GM18951 (cell line): ENCODE measurements at regions not wholly inside any gene's neighbourhood (a gene's known extent, or its start where the extent isn't known, plus 50 kb on each side); places are given as distances from the start of the nearest gene placed in this dataset.

Experiments used
- POLR2A ChIP-seq: IDR thresholded peaks from 4 replicates; pipeline ENCODE4 v1.6.1; 2011; ENCODE audit warnings: mild to moderate bottlenecking; ENCODE audit not compliant: insufficient read length, insufficient read depth; ENCODE audit errors: extremely low read depth
- in situ Hi-C: fragments of 300-500 bp; cut with MboI; formaldehyde crosslinking; loops from one replicate; pipeline ENCODE4 v1.12.0; 2022; ENCODE audit warnings: low sequenced_read_pairs, mixed read lengths, inconsistent platforms; ENCODE audit not compliant: unreplicated experiment

GRCh38 chr14:71701990-71702389 lies 230.2 kb upstream of the RGS6 start:
- in situ Hi-C loops = no loop called here
- no peak for TF ChIP-seq POLR2A

- in situ Hi-C loops = no loop called here
Measured at GRCh38 chr14:71702786-71703185, 229.4 kb upstream of the RGS6 start.

GRCh38 chr14:71703477-71703876 lies 228.8 kb upstream of the RGS6 start:
- no peak for TF ChIP-seq POLR2A
- in situ Hi-C loops = no loop called here

More at GRCh38 chr14:71702786-71703185, 229.4 kb upstream of the RGS6 start:
- TF ChIP-seq POLR2A = no peak

- no peak for TF ChIP-seq POLR2A
- in situ Hi-C loops = no loop called here
Measured at GRCh38 chr14:71704210-71704609, 228.0 kb upstream of the RGS6 start.

- TF ChIP-seq POLR2A = no peak
- in situ Hi-C loops = no loop called here
Measured at GRCh38 chr14:71705460-71705859, 226.8 kb upstream of the RGS6 start.

GRCh38 chr14:71709076-71709475 lies 223.2 kb upstream of the RGS6 start:
- in situ Hi-C loops = no loop called here
- no peak for TF ChIP-seq POLR2A

- in situ Hi-C loops = no loop called here
- TF ChIP-seq POLR2A = no peak
Measured at GRCh38 chr14:71709987-71710386, 222.2 kb upstream of the RGS6 start.

GRCh38 chr14:71711125-71711524 lies 221.1 kb upstream of the RGS6 start:
- in situ Hi-C loops = no loop called here
- no peak for TF ChIP-seq POLR2A

- TF ChIP-seq POLR2A = no peak
- in situ Hi-C loops = no loop called here
Measured at GRCh38 chr14:71711619-71712018, 220.6 kb upstream of the RGS6 start.

GRCh38 chr14:71712478-71712877 lies 219.8 kb upstream of the RGS6 start:
- in situ Hi-C loops = no loop called here
- no peak for TF ChIP-seq POLR2A

GRCh38 chr14:71713016-71713415 lies 219.2 kb upstream of the RGS6 start:
- TF ChIP-seq POLR2A = no peak
- in situ Hi-C loops = no loop called here

GRCh38 chr14:71713451-71713850 lies 218.8 kb upstream of the RGS6 start:
- no peak for TF ChIP-seq POLR2A
- in situ Hi-C loops = no loop called here

GRCh38 chr14:71714225-71714624 lies 218.0 kb upstream of the RGS6 start:
- no peak for TF ChIP-seq POLR2A
- in situ Hi-C loops = no loop called here

- TF ChIP-seq POLR2A = no peak
- in situ Hi-C loops = no loop called here
Measured at GRCh38 chr14:71716041-71716772, 216.0 kb upstream of the RGS6 start.
